Anterior cingulate cortex (tissue), 58 donors: ENCODE measurements at regions not wholly inside any gene's neighbourhood (a gene's known extent, or its start where the extent isn't known, plus 50 kb on each side); places are given as distances from the start of the nearest gene placed in this dataset.

ENCODE experiments used
- DNase-seq, 58 donors: peaks; one replicate each; lab custom pipeline; 2025; lab: John Stamatoyannopoulos, UW

- DNase-seq, result no peak
Observed at GRCh38 chr16:26189536-26189935, 497.8 kb downstream of the HS3ST4 start.

GRCh38 chr16:26194526-26194925, 502.8 kb downstream of the HS3ST4 start:
- no peak for DNase-seq

- DNase-seq, result no peak
Observed at GRCh38 chr16:26195225-26195624, 503.5 kb downstream of the HS3ST4 start.

- no peak for DNase-seq
Observed at GRCh38 chr16:26196310-26196709, 504.6 kb downstream of the HS3ST4 start.

GRCh38 chr16:26196802-26197201, 505.0 kb downstream of the HS3ST4 start:
- DNase-seq, result no peak

DNA sequence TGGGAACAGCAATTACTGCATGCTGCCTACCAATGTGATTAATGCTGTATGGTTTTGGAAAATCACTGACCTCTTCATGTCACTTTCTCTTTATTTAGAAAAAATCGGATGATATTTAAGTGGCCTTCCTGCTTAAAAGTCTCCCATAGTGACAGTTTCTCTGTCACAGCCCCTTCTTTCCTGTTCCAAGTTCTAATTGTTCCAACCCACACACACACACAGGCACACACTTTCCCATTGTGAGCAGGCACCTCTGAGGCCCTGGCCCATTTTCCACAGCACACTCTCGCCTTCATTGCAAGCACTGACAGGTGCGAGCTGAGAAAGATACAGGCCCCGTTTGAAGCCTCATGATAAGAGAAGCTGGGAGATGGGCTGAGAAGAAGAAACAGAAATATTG, 505.9 kb downstream of the HS3ST4 start:
- no peak for DNase-seq

- DNase-seq, result no peak
Observed at GRCh38 chr16:26198221-26198620, 506.5 kb downstream of the HS3ST4 start.

- no peak for DNase-seq
Observed at GRCh38 chr16:26204138-26204537, 512.4 kb downstream of the HS3ST4 start.

DNA sequence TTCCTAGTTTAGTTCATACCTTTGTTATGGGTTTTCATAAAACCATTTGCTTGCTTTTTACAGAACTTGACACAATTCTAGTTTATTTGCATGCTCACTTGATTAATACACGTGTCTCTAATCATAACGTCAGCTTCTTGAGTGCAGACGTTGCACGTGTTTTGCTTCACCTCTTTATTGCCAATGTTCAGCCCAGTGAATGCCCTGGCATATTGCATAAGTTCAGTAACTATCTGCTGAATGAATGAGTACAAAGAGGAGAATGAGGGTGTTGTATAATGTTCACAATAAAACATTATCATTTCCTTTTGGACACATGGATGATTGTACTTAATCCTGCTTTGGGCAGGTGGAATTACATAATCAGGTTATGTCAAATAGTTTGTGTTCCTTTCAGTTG, 519.8 kb downstream of the HS3ST4 start:
- no peak for DNase-seq

DNA sequence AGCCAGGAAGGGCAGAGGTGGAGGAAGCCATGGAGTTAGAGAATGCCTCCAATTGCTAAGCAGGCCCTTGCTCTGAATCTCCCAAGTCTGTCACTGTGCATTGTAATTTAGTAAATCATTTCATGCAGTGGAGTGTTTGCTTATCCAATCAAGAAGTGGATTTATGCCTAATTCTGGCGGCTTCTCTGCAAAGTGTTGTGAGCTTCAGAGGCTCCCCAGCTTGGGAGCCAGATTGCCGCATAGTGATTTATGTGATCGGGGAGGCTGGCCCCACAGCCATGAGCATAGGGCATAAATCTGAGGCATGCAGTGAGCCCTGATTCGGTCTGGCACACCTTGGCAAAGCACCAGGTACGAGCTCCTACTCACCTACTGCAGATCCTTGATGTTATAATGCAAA, 520.8 kb downstream of the HS3ST4 start:
- no peak for DNase-seq

DNA sequence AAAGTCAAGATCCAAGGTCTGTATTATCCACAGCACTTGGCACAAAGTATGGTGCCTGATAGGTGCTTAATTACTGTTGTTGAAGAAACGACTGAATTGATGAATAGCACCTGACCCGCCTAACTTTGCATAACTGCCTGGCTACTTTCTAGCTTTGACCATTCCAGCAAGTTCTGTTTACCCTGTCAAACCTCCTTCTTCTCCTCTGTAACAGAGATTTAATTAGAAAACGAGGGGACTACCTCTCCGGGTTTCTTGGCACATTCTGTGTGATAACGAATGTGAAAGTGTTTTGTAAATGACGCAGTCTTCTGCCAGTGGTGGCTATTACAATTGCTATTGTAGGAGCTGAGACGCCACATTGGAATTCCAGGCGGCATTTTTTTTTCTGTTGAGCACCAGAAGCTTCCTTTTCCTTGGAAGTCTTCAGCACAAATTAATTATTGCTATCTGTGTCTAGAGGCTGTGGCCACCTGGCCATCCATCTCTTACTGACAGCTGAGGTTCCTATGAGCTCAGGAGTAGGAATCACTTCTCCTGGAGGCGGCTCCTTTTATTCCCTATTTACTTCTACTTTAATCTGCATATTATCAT, 522.9 kb downstream of the HS3ST4 start:
- DNase-seq, result no peak

- no peak for DNase-seq
Observed at GRCh38 chr16:26220894-26221293, 529.1 kb downstream of the HS3ST4 start.

DNA sequence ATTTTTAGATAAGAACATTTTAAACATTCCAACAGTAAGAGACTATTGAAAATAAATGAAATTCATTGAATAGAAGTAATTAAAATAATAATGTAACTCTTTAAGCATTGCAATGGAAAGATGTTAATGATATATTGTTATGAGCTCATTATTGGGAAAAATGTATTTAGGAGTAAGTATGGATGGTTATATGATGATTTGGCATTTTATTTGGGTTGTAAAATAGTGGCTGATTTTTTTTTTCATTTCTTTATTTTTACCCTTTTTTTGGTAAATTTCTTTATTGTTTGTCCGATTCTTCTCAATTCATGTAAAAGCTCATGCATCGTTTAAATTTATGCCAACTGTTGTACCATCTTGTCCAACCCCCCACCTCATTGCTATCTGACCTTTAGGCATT, 539.9 kb downstream of the HS3ST4 start:
- DNase-seq, result no peak

GRCh38 chr16:26240807-26241206, 549.0 kb downstream of the HS3ST4 start:
- no peak for DNase-seq

DNA sequence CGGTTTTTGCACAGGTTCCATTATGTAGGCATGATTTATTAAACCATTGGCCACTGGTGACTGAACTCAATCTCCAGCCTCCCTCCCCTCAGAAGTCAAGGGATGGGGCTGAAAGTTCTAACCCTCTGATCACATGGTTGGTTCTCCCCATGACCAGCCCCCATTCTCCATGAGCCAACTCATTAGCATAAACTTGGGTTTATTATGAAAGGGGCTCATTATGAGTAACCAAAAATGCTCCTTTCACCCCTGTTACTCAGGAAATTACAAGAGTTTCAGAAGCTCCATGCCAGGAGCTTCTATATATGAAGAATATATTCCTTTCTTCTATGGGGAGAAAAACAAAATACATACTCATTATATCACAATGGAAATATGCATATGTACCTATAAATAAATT, 555.3 kb downstream of the HS3ST4 start:
- DNase-seq, result no peak

DNA sequence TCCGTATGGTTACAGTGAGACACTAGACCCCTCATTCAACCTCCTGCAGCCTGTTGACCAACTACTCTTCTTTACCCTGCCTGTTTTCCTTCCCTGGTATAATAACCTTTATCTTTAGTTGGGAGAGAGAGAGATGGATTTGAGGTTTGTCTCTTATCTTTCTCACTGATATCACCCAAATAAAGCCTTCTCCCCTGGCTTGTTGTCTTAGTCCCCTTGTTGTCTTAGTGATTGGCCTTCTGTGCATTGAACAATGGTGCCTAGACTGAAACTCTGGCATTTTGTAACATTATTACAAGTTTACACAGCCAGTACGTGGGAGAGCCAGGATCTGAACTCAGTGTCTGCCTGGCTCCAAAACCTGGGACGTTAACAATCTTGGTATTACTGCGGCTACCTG, 560.8 kb downstream of the HS3ST4 start:
- DNase-seq, result no peak

- no peak for DNase-seq
Observed at GRCh38 chr16:26261621-26262020, 569.9 kb downstream of the HS3ST4 start.

DNA sequence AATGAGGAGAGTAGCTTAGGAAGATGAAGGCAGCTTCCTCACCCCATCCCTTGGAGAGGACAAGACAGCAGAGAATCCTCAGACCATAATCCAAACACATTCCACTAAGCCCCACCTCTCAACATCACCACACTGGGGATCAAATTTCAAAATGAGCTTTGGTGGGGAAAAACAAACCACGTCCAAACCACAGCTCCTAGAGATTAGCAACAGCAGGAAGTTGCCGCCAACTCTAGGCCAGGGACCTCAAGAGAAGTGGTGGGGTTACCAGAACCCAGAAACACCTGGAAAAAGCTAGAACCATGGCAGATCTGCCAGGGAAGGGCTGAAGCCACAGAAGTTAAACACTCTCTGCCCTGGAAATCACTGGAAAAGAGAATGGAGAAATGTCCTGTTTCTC, 571.6 kb downstream of the HS3ST4 start:
- no peak for DNase-seq

DNA sequence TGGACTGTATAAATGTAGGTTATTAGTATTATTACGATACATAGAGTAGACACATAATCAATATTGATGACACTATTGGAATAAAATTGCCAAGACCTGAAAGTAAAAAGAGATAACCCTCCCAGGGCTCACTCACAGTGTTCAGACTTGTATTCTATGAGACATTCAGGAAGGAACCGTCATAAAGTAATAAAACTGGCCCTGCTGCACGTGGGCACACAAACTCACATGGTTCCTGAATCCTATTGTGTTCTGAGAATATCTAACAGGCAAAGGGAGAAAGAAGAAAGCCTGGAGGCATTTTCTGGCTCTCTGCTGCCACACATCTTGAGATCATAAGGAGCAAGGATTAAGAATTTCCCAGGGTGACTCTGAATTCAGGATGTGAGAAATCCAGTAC, 575.9 kb downstream of the HS3ST4 start:
- no peak for DNase-seq

DNA sequence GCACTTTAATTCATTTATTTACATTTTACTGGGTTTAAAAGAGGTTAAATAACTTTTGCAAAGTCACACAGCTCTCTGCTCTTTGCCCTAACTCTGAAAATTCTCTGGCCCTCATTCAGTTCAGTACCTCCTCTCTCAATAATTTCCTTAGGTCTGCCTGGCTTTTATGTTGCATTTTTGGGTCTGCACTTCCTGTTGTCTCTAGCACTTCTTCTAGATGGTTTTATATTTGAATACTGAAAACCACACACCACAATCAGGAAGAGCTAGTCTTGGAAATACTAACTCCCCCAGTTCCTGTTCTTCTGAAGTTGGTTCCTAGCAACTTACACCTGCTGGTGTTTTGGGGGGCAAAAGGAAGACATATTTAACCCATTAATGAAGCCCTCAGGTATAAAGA, 577.9 kb downstream of the HS3ST4 start:
- no peak for DNase-seq

DNA sequence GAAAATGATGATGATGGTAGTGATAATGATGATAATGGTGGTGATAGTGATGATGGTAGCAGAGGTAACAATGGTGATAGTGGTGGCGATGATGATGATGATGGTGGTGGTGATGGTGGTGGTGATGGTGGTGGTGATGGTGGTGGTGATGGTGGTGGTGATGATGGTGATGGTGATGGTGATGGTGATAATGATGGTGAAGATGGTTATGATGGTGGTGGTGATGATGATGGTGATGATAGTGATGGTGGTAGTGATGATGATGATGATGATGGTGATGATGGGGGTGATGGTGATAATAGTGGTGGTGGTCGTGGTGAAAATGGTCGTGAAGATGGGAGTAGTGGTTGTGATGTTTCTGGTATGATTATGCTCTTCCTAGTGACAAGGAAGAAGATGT, 581.8 kb downstream of the HS3ST4 start:
- no peak for DNase-seq

GRCh38 chr16:26275021-26275590, 583.3 kb downstream of the HS3ST4 start:
- DNase-seq, result no peak

DNA sequence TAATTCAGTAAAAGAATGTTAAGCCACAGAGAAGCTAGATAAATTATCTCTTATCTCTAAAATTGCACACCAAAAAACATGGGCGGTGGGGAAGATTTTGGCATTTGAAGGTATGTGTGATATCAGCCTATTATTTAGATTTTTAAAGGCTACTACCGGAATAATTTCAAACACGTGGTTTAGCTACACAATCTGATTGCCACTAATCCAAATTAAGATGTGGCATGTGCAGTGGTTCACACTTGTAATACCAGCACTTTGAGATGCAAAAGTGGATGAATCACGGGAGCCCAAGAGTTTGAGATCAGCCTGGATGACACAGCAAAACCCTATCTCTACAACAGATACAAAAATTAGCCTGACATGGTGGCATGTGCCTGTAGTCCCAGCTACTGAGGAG, 584.5 kb downstream of the HS3ST4 start:
- no peak for DNase-seq
